CD4-positive, alpha-beta T cell treated with Interleukin-15 for 4 hours (primary cell): ENCODE measurements at regions not wholly inside any gene's neighbourhood (a gene's known extent, or its start where the extent isn't known, plus 50 kb on each side); places are given as distances from the start of the nearest gene placed in this dataset.
"Not testable (repeated sequence)": the region's sequence is repeated elsewhere in the genome, so short reads cannot be mapped to it uniquely, and the experiment has no call there.

Experiments
- DNase-seq: peaks from one replicate; pipeline ENCODE4 v3.0.0-alpha.2; 2020; ENCODE audit warnings: low spot score

DNA sequence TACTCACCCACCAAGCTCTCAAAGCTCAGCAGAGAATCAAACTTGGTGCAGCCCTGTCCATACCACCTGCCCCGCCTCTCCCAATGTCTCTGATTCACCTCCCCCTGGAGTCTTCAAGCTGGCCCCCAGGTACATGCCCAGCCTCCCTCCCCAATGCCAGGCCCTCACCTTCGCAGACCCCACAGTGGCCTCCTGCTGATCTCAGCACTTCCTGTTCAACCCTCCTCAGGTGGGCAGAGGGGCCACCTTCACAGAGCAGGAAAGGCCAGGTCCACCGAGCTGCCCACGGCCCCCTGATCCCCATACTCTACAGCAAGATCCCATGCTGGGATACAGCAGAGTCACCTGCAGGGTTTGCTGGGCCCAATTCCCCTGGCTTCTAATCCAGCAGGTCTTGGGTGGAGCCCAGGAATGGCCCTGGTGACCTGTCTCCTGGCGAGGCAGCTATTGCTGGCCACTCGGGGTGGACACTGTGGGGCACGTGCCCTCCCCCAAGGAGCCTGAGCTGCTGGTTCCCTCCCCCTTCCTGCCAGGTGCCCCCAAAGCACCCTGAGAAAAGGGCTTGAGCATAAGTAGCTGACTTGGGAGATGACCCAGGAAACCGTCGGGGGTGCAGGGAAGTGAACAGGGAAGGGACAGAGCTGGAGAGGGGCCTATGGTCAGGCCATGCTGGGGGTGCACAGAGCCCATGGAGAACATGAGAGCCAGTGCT, 150.7 kb downstream of the BRD1 start:
- DNase-seq = no peak

DNA sequence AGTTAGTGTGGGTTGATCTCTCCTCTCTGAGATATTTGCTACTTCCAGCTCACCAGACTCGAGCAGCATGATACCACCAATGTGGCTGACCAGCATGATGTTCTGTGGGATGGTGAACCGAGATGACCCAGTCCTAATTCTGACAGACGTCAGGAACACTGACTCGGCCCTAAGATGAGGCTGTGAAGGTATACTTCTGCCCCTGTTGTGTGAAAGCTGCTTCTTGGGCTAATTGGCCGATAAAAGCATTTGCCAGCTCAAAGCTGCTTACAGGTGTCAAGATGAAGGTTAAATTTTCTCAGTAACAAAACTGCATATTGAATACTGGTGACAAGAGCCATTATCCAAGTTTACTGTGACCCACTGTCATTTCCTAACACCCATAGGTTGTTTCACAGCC, 151.4 kb downstream of the BRD1 start:
- no peak for DNase-seq

GRCh38 chr22:49674479-49675050, 153.1 kb downstream of the BRD1 start:
- DNase-seq = no peak

DNA sequence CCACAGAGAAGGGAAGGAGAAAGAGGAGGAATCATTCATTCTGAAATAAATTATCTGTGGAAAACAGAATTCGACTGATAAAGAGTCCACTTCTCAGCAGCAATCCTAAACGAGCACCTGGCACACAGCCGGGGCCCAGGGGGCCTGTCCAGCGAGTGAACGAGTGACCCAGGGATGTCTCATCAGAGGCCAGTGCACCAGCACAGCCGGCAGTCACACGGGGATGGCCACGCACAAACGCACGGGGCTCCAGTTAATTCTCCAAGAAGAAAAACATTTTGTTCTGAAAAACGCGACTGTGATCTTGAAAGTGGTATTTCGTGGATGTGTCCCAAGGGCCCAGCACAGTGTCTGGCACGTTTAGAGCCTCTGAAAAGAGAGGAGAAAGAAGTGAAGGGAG, 154.6 kb downstream of the BRD1 start:
- DNase-seq = no peak

GRCh38 chr22:49672014-49672516, 155.6 kb downstream of the BRD1 start:
- DNase-seq = no peak

DNA sequence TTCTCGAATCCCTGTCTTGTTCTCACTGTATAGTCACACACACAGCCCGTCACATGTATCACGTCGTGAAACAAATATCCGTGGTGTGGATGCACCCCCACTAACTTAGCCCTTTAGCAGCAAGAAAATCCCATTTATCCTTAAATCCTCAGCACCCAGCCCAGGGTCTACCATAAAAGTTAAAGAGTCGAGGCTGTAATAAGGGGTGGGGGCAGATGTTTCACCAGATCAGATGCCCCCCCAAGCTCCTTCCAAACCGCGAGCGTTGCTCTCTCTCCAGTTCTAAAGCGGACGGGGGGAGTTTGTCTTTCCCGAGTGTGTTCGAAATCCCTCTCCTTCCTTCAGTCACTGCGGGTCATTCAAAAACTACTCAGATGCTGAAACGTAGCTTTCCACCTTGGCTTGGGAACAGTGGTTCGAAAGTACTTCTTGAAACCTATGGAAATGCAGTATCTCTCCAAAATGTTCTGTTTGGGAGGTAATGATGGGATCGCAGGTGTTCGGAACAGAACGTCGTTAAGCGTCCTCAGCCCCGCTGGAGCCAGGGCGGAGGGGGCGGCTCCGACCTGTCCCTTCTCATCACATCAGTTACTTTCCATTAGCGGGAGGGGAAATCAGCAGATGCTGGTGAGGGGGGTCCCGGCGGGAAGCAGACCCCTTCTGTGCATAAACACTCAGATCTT, 156.2 kb downstream of the BRD1 start:
- DNase-seq = no peak

DNA sequence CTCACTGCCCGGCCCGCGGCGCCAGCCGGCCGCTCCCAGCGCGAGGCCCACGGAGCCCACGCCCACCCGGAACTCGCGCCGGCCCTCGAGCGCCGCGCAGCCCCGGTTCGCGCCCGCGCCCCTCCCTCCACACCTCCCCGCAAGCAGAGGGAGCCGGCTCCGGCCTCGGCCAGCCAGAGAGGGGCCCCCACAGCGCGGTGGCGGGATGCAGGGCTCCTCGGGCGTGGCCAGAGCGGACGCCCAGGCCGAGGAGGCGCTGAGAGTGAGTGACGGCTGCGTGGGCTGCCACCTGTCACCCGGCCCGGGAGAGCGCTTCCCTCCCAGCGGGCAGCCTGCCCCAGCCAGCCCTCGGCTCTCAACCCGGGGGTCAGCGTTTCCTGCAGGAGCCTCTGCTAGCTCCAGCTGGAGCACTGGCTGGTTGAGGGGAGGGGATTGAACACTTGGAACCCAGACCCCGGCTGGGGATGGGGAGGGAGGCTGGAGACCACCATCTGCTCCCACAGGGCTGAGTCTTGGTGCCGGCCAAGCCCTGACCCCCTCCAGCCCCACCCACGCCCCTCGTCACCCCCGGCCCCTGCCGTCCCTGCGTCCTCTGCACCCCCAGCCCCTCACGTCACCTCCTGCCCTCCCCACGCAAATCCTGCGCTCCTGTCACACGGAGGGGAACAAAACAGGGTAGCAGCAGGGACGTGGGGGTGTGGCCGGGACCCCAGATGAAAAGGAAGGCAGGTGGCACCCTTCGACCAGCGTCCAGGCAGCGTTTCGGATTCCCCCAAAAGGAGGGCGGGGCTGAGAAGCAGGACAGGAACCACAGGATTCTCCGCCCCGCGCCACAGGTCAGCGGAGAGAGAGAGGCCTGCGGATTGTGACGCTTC, 157.0 kb downstream of the BRD1 start:
- no peak for DNase-seq

DNA sequence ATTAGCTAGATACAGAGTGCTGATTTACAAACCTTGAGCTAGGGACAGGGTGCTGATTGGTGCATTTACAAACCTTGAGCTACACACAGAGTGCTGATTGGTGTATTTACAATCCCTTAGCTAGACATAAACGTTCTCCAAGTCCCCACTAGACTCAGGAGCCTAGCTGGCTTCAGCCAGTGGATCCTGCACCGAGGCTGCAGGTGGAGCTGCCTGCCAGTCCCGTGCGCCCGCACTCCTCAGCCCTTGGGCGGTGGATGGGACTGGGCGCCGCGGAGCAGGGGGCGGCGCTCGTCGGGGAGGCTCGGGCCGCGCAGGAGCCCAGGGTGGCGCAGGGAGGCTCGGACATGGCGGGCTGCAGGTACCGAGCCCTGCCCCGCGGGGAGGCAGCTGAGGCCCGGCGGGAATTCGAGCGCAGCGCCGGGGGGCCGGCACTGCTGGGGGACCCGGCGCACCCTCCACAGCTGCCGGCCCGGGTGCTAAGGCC, 157.7 kb downstream of the BRD1 start:
- DNase-seq = peak; percentile 37

GRCh38 chr22:49669427-49669968, 158.2 kb downstream of the BRD1 start:
- not testable (repeated sequence) for DNase-seq

GRCh38 chr22:49668402-49668801, 159.3 kb downstream of the BRD1 start:
- no peak for DNase-seq

DNA sequence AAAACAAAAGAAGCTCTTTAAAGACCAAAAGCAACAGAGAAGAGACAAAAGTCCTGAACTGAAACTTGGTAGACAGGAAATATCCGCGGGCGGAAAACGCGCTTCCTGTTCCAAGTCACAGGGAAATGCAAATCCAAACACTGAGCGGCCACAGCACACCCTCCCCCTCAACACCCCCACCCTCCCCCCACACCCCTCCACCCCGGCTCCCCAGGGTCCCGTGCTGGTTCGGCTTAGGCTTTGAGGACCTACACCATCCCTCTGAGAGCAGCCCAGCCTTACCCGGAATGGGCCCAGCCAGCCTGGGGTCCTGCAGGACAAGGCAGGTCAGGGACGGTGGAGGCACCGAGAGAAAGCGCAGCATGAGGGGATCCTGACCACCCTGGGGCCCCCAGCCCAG, 160.4 kb downstream of the BRD1 start:
- peak; percentile 15 for DNase-seq

DNA sequence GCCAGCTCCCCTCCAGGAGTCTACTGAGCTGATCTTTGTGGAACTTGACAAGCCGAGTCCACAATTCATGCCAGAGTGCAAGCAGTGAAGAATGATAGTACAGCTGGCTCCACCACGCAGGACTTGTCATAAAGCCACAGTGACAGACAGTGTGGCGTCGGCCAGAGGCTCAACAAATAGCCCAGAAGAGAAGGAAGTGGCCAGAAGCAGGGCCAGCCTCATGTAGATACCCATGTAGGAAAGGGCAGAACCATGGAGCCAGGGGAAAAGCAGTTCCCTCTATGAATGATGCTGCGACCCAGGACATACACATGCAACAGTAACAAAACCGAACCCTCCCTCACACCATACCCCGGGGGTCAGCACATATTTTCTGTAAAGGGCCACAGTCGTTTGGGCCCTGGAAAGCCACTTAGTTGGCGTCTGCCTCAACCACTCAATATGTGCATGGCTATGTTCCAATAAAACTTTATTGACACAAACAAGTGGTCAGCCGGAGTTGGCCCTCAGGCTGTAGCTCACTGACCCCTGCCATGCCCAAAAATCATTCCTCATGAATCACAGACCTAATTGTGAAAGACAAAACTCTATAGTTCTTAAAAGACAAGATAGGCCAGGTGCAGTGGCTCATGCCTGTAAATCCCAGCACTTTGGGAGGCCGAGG, 161.4 kb downstream of the BRD1 start:
- no peak for DNase-seq

DNA sequence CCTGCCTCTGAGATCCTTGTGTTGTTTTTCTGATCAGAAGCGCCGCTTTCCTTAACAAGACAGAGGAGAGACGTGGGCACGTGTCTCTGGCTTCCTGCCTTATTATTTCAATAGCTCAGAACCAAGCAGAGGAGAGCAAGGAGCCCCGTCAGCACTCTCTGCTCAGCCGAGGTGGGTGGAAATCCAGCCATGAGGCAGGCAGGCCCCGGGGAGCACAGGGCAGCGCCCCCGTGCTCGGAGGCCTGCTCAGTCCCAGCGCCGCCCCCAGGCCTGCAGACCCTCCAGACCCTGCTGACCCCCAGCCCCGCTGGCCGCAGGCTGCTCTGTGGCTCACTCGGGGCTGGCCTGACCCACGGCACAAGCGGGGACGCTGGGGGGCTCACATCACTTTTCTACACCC, 162.8 kb downstream of the BRD1 start:
- DNase-seq = no peak

- no peak for DNase-seq
Measured at GRCh38 chr22:49664371-49664881, 163.2 kb downstream of the BRD1 start.

DNA sequence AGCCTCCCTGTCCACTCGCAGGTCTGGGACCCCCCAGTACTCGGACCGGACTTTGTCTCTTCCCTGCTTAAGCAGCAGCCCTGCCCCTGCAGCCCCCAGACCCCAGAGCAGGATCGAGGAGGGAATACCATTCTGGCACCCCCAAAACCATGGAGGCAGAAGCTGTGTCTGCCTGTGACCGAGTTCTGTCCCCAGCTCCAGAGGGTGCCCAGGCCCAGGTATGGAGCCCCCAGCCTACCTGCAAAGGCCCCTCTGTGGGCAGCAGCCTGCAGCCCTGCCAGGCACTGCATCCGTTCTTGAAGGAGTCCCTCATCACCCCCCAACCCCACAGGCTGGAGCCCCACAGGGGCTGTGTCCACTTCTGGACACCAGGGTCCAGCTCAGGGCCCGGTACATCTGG, 163.8 kb downstream of the BRD1 start:
- no peak for DNase-seq

DNA sequence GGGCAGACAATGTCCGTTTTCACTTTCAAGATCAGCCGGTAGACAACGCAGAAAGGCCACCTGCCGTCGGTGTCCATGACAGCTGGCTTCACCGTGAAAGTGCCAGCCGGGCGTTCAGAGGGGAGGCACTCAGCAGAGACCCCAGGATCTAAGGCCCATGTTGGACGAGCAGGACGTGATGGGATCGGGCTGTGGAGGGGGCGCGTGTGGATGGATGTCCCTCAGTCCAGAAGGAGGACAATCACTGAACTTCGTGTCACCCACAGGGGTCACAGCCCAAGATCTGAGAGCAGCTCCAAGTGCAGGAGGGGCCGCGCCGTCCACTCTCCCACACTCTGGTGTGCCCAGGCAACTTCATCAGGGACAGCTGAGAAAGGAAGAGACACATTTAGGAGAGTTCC, 164.4 kb downstream of the BRD1 start:
- DNase-seq = no peak

GRCh38 chr22:49662681-49663080, 165.0 kb downstream of the BRD1 start:
- no peak for DNase-seq

GRCh38 chr22:49660794-49661781, 166.6 kb downstream of the BRD1 start:
- DNase-seq = no peak

GRCh38 chr22:49660321-49660720, 167.4 kb downstream of the BRD1 start:
- no peak for DNase-seq

DNA sequence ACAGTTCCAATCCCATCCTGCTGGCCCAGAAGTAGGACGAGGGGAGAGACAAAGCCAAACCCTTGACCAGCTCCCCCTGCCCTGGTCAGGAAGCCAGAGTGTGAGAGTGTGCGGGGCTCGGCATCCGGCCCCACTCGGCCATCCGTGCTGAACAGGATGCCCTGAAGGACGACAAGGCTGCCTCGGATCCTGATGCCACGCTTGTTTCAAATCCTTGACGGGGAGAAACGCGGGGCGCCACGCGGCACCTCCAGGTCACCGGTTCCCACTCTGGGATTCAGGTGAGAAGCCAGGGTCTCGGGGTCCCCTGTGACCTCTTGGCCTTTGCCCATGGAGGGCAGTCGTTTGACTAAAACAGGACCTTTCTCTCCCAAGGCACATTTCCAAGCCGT, 167.8 kb downstream of the BRD1 start:
- no peak for DNase-seq
